ENCODE measurements at regions not wholly inside any gene's neighbourhood (a gene's known extent, or its start where the extent isn't known, plus 50 kb on each side); places are given as distances from the start of the nearest gene placed in this dataset.
"Not testable (repeated sequence)": the region's sequence is repeated elsewhere in the genome, so short reads cannot be mapped to it uniquely, and the experiment has no call there.

DNA sequence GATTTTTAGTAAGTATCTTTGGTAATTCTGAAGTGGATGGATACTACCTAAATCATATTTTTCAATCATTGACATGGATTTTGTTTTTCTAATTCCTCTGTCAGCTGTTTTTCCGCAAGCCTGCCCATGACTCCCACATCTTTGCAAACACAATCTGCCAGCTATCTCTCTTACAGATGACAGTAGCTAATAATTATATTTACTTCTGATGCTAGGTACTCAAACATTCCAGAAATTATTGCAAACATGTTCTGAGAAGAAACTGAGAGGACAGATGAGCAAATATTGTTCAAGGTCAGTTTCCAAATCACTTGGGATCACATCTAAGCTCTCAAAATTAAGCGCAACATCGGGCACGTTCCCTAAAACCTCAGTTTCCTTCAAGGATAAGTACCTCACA, 270.0 kb upstream of the CDH19 start:
- TF ChIP-seq, protein P1, sequence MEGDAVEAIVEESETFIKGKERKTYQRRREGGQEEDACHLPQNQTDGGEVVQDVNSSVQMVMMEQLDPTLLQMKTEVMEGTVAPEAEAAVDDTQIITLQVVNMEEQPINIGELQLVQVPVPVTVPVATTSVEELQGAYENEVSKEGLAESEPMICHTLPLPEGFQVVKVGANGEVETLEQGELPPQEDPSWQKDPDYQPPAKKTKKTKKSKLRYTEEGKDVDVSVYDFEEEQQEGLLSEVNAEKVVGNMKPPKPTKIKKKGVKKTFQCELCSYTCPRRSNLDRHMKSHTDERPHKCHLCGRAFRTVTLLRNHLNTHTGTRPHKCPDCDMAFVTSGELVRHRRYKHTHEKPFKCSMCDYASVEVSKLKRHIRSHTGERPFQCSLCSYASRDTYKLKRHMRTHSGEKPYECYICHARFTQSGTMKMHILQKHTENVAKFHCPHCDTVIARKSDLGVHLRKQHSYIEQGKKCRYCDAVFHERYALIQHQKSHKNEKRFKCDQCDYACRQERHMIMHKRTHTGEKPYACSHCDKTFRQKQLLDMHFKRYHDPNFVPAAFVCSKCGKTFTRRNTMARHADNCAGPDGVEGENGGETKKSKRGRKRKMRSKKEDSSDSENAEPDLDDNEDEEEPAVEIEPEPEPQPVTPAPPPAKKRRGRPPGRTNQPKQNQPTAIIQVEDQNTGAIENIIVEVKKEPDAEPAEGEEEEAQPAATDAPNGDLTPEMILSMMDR (IDR thresholded peaks at IDR 0.05; ENCODE audit: low read length), result no peak
- no peak for TF ChIP-seq EZH2phosphoT487 (IDR thresholded peaks at IDR 0.05; ENCODE audit: low read length)
- TF ChIP-seq EZH2 (optimal IDR thresholded peaks at IDR 0.05; ENCODE audit: low read depth, low read length), result no peak
- no peak overlapping the region for H2AFZ ChIP-seq (ENCODE audit: low read length)
- H4K20me1 ChIP-seq (ENCODE audit: insufficient read depth, low read length), result no peaks in the 10 kb centered on the region
- no peaks in the 10 kb centered on the region for H3F3A ChIP-seq (ENCODE audit: insufficient read depth, low read length)
- H3K79me2 ChIP-seq (ENCODE audit: low read length), result no peaks in the 10 kb centered on the region
- no peak for DNase-seq
- no peaks in the 10 kb centered on the region for H3K36me3 ChIP-seq (replicated peaks; ENCODE audit: insufficient read depth, low read length)
- no peaks in the 10 kb centered on the region for H3K9me2 ChIP-seq (replicated peaks; ENCODE audit: insufficient read depth, low read length)
- no peaks in the 10 kb centered on the region for H3K27me3 ChIP-seq (replicated peaks; ENCODE audit: insufficient read depth, low read length)
- H3K9ac ChIP-seq (ENCODE audit: low read length), result no peak overlapping the region
- H3K4me3 ChIP-seq (ENCODE audit: low read length), result no peak overlapping the region
- no peaks in the 10 kb centered on the region for H3K9me3 ChIP-seq (replicated peaks; ENCODE audit: insufficient read depth, low read length)
- no peaks in the 10 kb centered on the region for H3K4me1 ChIP-seq (ENCODE audit: low read length)
- no peak overlapping the region for H3K27ac ChIP-seq (ENCODE audit: low read length)
- no peak overlapping the region for H3K4me2 ChIP-seq (ENCODE audit: low read depth, low read length)

- Histone ChIP-seq H3K27me3 (replicated peaks; ENCODE audit: insufficient read depth, low read length) (no peaks in the 10 kb centered on the region), H3K4me3 (ENCODE audit: low read length) (no peak overlapping the region), H3K27ac (ENCODE audit: low read length) (no peak overlapping the region), H2AFZ (ENCODE audit: low read length) (no peak overlapping the region), H3K79me2 (ENCODE audit: low read length) (no peaks in the 10 kb centered on the region), H3K9me3 (replicated peaks; ENCODE audit: insufficient read depth, low read length) (no peaks in the 10 kb centered on the region), H3F3A (ENCODE audit: insufficient read depth, low read length) (no peaks in the 10 kb centered on the region), H3K36me3 (replicated peaks; ENCODE audit: insufficient read depth, low read length) (no peaks in the 10 kb centered on the region), H4K20me1 (ENCODE audit: insufficient read depth, low read length) (no peaks in the 10 kb centered on the region), H3K9me2 (replicated peaks; ENCODE audit: insufficient read depth, low read length) (no peaks in the 10 kb centered on the region), H3K4me1 (ENCODE audit: low read length) (no peaks in the 10 kb centered on the region), H3K9ac (ENCODE audit: low read length) (no peak overlapping the region), H3K4me2 (ENCODE audit: low read depth, low read length) (no peak overlapping the region)
- TF ChIP-seq, protein P1 (IDR thresholded peaks at IDR 0.05; ENCODE audit: low read length), result peak; percentile 19; the same call in 1 of the 2 replicates
- no peak for TF ChIP-seq EZH2 (optimal IDR thresholded peaks at IDR 0.05; ENCODE audit: low read depth, low read length)
- DNase-seq, result peak; percentile 15
Measured at GRCh38 chr18:66872277-66872676, 268.4 kb upstream of the CDH19 start.

DNA sequence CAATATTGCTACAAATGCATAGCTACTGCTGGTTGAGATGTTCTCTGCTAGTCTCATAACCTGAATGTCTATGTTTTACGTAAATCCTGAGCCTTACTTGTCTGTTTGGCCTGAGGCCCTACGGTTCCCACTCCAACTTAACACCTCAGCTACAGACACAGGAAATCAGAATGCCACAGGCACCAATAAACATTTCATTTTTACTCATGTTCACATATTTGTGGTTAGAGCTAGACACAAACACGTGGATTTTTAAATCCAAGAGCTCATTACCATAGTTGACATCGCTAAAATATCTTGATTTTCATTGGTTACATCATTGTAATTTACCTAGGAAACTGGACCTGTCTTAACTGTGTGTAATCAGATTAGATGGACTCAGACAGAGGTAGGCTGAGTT, 263.8 kb upstream of the CDH19 start:
- no peaks in the 10 kb centered on the region for H3K27me3 ChIP-seq (replicated peaks; ENCODE audit: insufficient read depth, low read length)
- no peak overlapping the region for H3K9ac ChIP-seq (ENCODE audit: low read length)
- H3K4me3 ChIP-seq (ENCODE audit: low read length), result no peak overlapping the region
- H3K9me2 ChIP-seq (replicated peaks; ENCODE audit: insufficient read depth, low read length), result no peaks in the 10 kb centered on the region
- no peaks in the 10 kb centered on the region for H4K20me1 ChIP-seq (ENCODE audit: insufficient read depth, low read length)
- no peak overlapping the region for H3K27ac ChIP-seq (ENCODE audit: low read length)
- H3K36me3 ChIP-seq (replicated peaks; ENCODE audit: insufficient read depth, low read length), result no peaks in the 10 kb centered on the region
- no peak overlapping the region for H3K4me2 ChIP-seq (ENCODE audit: low read depth, low read length)
- no peaks in the 10 kb centered on the region for H3K4me1 ChIP-seq (ENCODE audit: low read length)
- H3F3A ChIP-seq (ENCODE audit: insufficient read depth, low read length), result no peaks in the 10 kb centered on the region
- no peaks in the 10 kb centered on the region for H3K9me3 ChIP-seq (replicated peaks; ENCODE audit: insufficient read depth, low read length)
- no peaks in the 10 kb centered on the region for H3K79me2 ChIP-seq (ENCODE audit: low read length)
- peak; percentile 9 for DNase-seq
- TF ChIP-seq EZH2 (optimal IDR thresholded peaks at IDR 0.05; ENCODE audit: low read depth, low read length), result no peak
- no peak for TF ChIP-seq EZH2phosphoT487 (IDR thresholded peaks at IDR 0.05; ENCODE audit: low read length)
- TF ChIP-seq, protein P1 (IDR thresholded peaks at IDR 0.05; ENCODE audit: low read length), result no peak
- no peak overlapping the region for H2AFZ ChIP-seq (ENCODE audit: low read length)

- H3K9ac ChIP-seq (ENCODE audit: low read length); H3K27ac ChIP-seq (ENCODE audit: low read length); H3K36me3 ChIP-seq (replicated peaks; ENCODE audit: insufficient read depth, low read length); H4K20me1 ChIP-seq (ENCODE audit: insufficient read depth, low read length); H3K4me2 ChIP-seq (ENCODE audit: low read depth, low read length); DNase-seq; H3K27me3 ChIP-seq (replicated peaks; ENCODE audit: insufficient read depth, low read length); H3K4me3 ChIP-seq (ENCODE audit: low read length); H3K79me2 ChIP-seq (ENCODE audit: low read length); H3K4me1 ChIP-seq (ENCODE audit: low read length); H2AFZ ChIP-seq (ENCODE audit: low read length); H3K9me2 ChIP-seq (replicated peaks; ENCODE audit: insufficient read depth, low read length); H3K9me3 ChIP-seq (replicated peaks; ENCODE audit: insufficient read depth, low read length); H3F3A ChIP-seq (ENCODE audit: insufficient read depth, low read length): not testable (repeated sequence)
Measured at GRCh38 chr18:66866427-66866940, 262.6 kb upstream of the CDH19 start.
